ENCODE measurements at regions not wholly inside any gene's neighbourhood (a gene's known extent, or its start where the extent isn't known, plus 50 kb on each side); places are given as distances from the start of the nearest gene placed in this dataset.

- Histone ChIP-seq H3K4me3 (replicated peaks in 1 of 3; ENCODE audit: low read depth in 2 of 3, low read length in 3 of 3) (no peak overlapping the region), H3K27ac (ENCODE audit: low read depth in 1 of 2, low read length in 2 of 2) (no peak overlapping the region), H3K4me2 (replicated peaks; ENCODE audit: extremely low read depth, low read length, poor library complexity, severe bottlenecking) (no peak overlapping the region), H3K27me3 (ENCODE audit: control insufficient read depth in 2 of 2, insufficient read depth in 2 of 2, low read length in 2 of 2) (no peaks in the 10 kb centered on the region), H3K9me3 (replicated peaks in 1 of 2; ENCODE audit: control insufficient read depth in 1 of 2, insufficient read depth in 1 of 2, low read length in 2 of 2) (no peaks in the 10 kb centered on the region), H3K79me2 (ENCODE audit: insufficient read depth, low read length) (no peaks in the 10 kb centered on the region), H4K20me1 (ENCODE audit: insufficient read depth, low read length) (no peaks in the 10 kb centered on the region), H3K4me1 (ENCODE audit: control insufficient read depth in 1 of 2, insufficient read depth in 2 of 2, low read length in 2 of 2) (no peaks in the 10 kb centered on the region), H3K9ac (ENCODE audit: insufficient read depth, low read length, poor library complexity, severe bottlenecking) (no peak overlapping the region), H2AFZ (ENCODE audit: insufficient read depth, low read depth, low read length, poor library complexity, severe bottlenecking) (no peak overlapping the region), H3K36me3 (replicated peaks in 1 of 2; ENCODE audit: control insufficient read depth in 1 of 2, insufficient read depth in 2 of 2, low read length in 2 of 2) (no peaks in the 10 kb centered on the region)
- no peak overlapping the region for H3K27ac Mint-ChIP-seq
- TF ChIP-seq, protein P1, sequence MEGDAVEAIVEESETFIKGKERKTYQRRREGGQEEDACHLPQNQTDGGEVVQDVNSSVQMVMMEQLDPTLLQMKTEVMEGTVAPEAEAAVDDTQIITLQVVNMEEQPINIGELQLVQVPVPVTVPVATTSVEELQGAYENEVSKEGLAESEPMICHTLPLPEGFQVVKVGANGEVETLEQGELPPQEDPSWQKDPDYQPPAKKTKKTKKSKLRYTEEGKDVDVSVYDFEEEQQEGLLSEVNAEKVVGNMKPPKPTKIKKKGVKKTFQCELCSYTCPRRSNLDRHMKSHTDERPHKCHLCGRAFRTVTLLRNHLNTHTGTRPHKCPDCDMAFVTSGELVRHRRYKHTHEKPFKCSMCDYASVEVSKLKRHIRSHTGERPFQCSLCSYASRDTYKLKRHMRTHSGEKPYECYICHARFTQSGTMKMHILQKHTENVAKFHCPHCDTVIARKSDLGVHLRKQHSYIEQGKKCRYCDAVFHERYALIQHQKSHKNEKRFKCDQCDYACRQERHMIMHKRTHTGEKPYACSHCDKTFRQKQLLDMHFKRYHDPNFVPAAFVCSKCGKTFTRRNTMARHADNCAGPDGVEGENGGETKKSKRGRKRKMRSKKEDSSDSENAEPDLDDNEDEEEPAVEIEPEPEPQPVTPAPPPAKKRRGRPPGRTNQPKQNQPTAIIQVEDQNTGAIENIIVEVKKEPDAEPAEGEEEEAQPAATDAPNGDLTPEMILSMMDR (IDR thresholded peaks at IDR 0.05): no peak
- H3K36me3 Mint-ChIP-seq: no peaks in the 10 kb centered on the region
- H3K9me3 Mint-ChIP-seq: peaks cover 0 to 3% (median 0%) of the 10 kb centered on the region in 7 donors
- H3K4me1 Mint-ChIP-seq: no peaks in the 10 kb centered on the region
- H3K27me3 Mint-ChIP-seq (ENCODE audit: low read depth in 3 of 3): peaks cover 0 to 1% (median 0%) of the 10 kb centered on the region in 3 donors
- WGBS (ENCODE audit: insufficient coverage): no CpG with 5 or more reads among the region's 2 CpGs
- DNase-seq: no peak
- intact Hi-C loops (cut with micrococcal nuclease): no loop called here
- no peak overlapping the region for H3K4me3 Mint-ChIP-seq
Measured at GRCh38 chr6:81556551-81556950, 195.9 kb downstream of the TENT5A start.

- TF ChIP-seq, protein P1 (IDR thresholded peaks at IDR 0.05): no peak
- no peak overlapping the region for H3K27ac ChIP-seq (ENCODE audit: low read depth in 1 of 2, low read length in 2 of 2)
- Mint-ChIP-seq H3K36me3 (no peaks in the 10 kb centered on the region), H3K27ac (no peak overlapping the region), H3K4me3 (no peak overlapping the region), H3K9me3 (peaks cover 0 to 7% (median 3%) of the 10 kb centered on the region in 7 donors), H3K4me1 (no peaks in the 10 kb centered on the region), H3K27me3 (ENCODE audit: low read depth in 3 of 3) (peaks cover 0 to 1% (median 1%) of the 10 kb centered on the region in 3 donors)
- no peaks in the 10 kb centered on the region for H3K27me3 ChIP-seq (ENCODE audit: control insufficient read depth in 2 of 2, insufficient read depth in 2 of 2, low read length in 2 of 2)
- H3K9me3 ChIP-seq (replicated peaks in 1 of 2; ENCODE audit: control insufficient read depth in 1 of 2, insufficient read depth in 1 of 2, low read length in 2 of 2): no peaks in the 10 kb centered on the region
- H3K4me1 ChIP-seq (ENCODE audit: control insufficient read depth in 1 of 2, insufficient read depth in 2 of 2, low read length in 2 of 2): no peaks in the 10 kb centered on the region
- no peak overlapping the region for H3K9ac ChIP-seq (ENCODE audit: insufficient read depth, low read length, poor library complexity, severe bottlenecking)
- intact Hi-C loops (cut with micrococcal nuclease): no loop called here
- no peak for DNase-seq
- H3K79me2 ChIP-seq (ENCODE audit: insufficient read depth, low read length): no peaks in the 10 kb centered on the region
- H3K4me2 ChIP-seq (replicated peaks; ENCODE audit: extremely low read depth, low read length, poor library complexity, severe bottlenecking): no peak overlapping the region
- H4K20me1 ChIP-seq (ENCODE audit: insufficient read depth, low read length): no peaks in the 10 kb centered on the region
- no peak overlapping the region for H3K4me3 ChIP-seq (replicated peaks in 1 of 3; ENCODE audit: low read depth in 2 of 3, low read length in 3 of 3)
- no peak overlapping the region for H2AFZ ChIP-seq (ENCODE audit: insufficient read depth, low read depth, low read length, poor library complexity, severe bottlenecking)
- WGBS (ENCODE audit: insufficient coverage): no CpG with 5 or more reads among the region's 2 CpGs
- no peaks in the 10 kb centered on the region for H3K36me3 ChIP-seq (replicated peaks in 1 of 2; ENCODE audit: control insufficient read depth in 1 of 2, insufficient read depth in 2 of 2, low read length in 2 of 2)
Measured at GRCh38 chr6:81553216-81553615, 199.3 kb downstream of the TENT5A start.

Measured in CD14-positive monocyte (primary cell).